WTC11 (cell line): ENCODE measurements at regions not wholly inside any gene's neighbourhood (a gene's known extent, or its start where the extent isn't known, plus 50 kb on each side); places are given as distances from the start of the nearest gene placed in this dataset.

Experiments
- ATAC-seq: fragments of 200-7000 bp; cut with Tn5 transposase; 2 replicates; pipeline ENCODE4 v1.10.0; 2021; ENCODE audit warnings: mild to moderate bottlenecking, moderate library complexity
- CTCF ChIA-PET: fragments of 300-600 bp; sonication (Branson Sonifier 250); formaldehyde crosslinking; loops from one replicate; lab custom pipeline; 2021; ENCODE audit warnings: antibody characterized with exemption; lab: Charles Lee
- POLR2A ChIA-PET: fragments of 350-600 bp; sonication (Branson Sonifier 250); formaldehyde crosslinking; loops from one replicate; lab custom pipeline; 2021; ENCODE audit warnings: antibody characterized with exemption; lab: Charles Lee
- DNase-seq: peaks from one replicate; pipeline ENCODE4 v3.0.0; 2021; ENCODE audit warnings: low spot score
- H3K27ac Mint-ChIP-seq: 2 replicates; pipeline ENCODE4 v1.8.0; 2021; ENCODE audit warnings: mixed read lengths
- H3K27me3 Mint-ChIP-seq: 2 replicates; pipeline ENCODE4 v1.8.0; 2021; ENCODE audit warnings: low read depth, mild to moderate bottlenecking, moderate library complexity, mixed read lengths
- H3K36me3 Mint-ChIP-seq: 2 replicates; pipeline ENCODE4 v1.8.0; 2021; ENCODE audit warnings: mixed read lengths
- H3K4me1 Mint-ChIP-seq: 2 replicates; pipeline ENCODE4 v1.8.0; 2022; ENCODE audit warnings: mixed read lengths
- H3K4me3 Mint-ChIP-seq: 2 replicates; pipeline ENCODE4 v1.8.0; 2021; ENCODE audit warnings: mild to moderate bottlenecking, moderate library complexity, mixed read lengths
- H3K9me3 Mint-ChIP-seq: 2 replicates; pipeline ENCODE4 v1.8.0; 2021; ENCODE audit warnings: mixed read lengths
- FOXP1 ChIP-seq: sonication (generic); formaldehyde crosslinking; IDR thresholded peaks from 2 replicates; pipeline ENCODE4 v1.8.0; 2022; ENCODE audit warnings: missing genetic modification reagents, mild to moderate bottlenecking, moderate library complexity, borderline replicate concordance
- HMGA2 ChIP-seq: fragments of 250-450 bp; sonication (Bioruptor Pico); IDR thresholded peaks from 2 replicates; pipeline ENCODE4 v1.4.0; 2021; ENCODE audit warnings: mild to moderate bottlenecking, moderate library complexity
- RORB ChIP-seq: fragments of 250-450 bp; sonication (Bioruptor Pico); IDR thresholded peaks from 2 replicates; pipeline ENCODE4 v1.9.0; 2021; ENCODE audit warnings: mild to moderate bottlenecking
- SP1 ChIP-seq: sonication (generic); formaldehyde crosslinking; conservative IDR thresholded peaks from 2 replicates; pipeline ENCODE4 v1.8.1; 2022; ENCODE audit warnings: missing genetic modification reagents
- ZNF317 ChIP-seq: sonication (generic); formaldehyde crosslinking; IDR thresholded peaks from 2 replicates; pipeline ENCODE4 v1.8.1; 2023; ENCODE audit warnings: low read depth, mild to moderate bottlenecking, moderate library complexity, missing genetic modification reagents, borderline replicate concordance
- TF ChIP-seq, protein P1 (sequence below): sonication (generic); formaldehyde crosslinking; IDR thresholded peaks from 2 replicates; pipeline ENCODE4 v1.8.0; 2022; ENCODE audit warnings: mild to moderate bottlenecking, missing genetic modification reagents
- TF ChIP-seq, protein P2 (sequence below): sonication (generic); formaldehyde crosslinking; conservative IDR thresholded peaks from 2 replicates; pipeline ENCODE4 v1.8.1; 2023; ENCODE audit warnings: mild to moderate bottlenecking, low read depth, missing genetic modification reagents, moderate library complexity
- TF ChIP-seq, protein P3 (sequence below): sonication (generic); formaldehyde crosslinking; IDR thresholded peaks from 2 replicates; pipeline ENCODE4 v1.8.0; 2023; ENCODE audit warnings: missing genetic modification reagents, mild to moderate bottlenecking, borderline replicate concordance
- TF ChIP-seq, protein P4 (sequence below): sonication (generic); formaldehyde crosslinking; conservative IDR thresholded peaks from 2 replicates; pipeline ENCODE4 v1.8.1; 2022; ENCODE audit warnings: mild to moderate bottlenecking, missing genetic modification reagents
- TF ChIP-seq, protein P5 (sequence below): fragments of 250-450 bp; sonication (Bioruptor Pico); IDR thresholded peaks from 2 replicates; pipeline ENCODE4 v1.9.0; 2021; ENCODE audit warnings: mild to moderate bottlenecking, borderline replicate concordance
- TF ChIP-seq, protein P6 (sequence below): sonication (generic); formaldehyde crosslinking; IDR thresholded peaks from 2 replicates; pipeline ENCODE4 v1.8.1; 2023; ENCODE audit warnings: mild to moderate bottlenecking, missing genetic modification reagents

DNA sequence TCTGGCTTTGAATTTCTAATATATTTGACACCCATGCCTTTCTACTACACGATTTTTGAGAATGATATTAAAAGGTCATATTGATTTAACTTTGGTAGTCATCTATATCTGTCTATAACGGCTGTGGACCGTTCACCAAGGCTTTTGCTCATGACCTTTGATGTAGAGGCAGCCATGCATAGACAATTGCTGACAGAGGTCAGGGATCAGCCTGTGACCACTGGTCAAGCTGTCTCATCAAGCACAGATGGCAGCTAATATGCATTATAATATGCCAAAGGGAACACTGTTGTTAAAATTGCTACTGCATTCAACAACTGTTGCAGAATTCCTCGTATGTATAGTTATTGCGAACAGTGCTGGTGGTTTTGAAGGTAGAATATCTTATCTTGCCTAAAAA, 323.9 kb upstream of the DSEL start (continued):
- TF ChIP-seq FOXP1 (CRISPR knock-in tag) (no peak), SP1 (no peak)
- TF ChIP-seq, protein P1, sequence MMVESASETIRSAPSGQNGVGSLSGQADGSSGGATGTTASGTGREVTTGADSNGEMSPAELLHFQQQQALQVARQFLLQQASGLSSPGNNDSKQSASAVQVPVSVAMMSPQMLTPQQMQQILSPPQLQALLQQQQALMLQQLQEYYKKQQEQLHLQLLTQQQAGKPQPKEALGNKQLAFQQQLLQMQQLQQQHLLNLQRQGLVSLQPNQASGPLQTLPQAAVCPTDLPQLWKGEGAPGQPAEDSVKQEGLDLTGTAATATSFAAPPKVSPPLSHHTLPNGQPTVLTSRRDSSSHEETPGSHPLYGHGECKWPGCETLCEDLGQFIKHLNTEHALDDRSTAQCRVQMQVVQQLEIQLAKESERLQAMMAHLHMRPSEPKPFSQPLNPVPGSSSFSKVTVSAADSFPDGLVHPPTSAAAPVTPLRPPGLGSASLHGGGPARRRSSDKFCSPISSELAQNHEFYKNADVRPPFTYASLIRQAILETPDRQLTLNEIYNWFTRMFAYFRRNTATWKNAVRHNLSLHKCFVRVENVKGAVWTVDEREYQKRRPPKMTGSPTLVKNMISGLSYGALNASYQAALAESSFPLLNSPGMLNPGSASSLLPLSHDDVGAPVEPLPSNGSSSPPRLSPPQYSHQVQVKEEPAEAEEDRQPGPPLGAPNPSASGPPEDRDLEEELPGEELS (CRISPR knock-in tag): no peak

DNA sequence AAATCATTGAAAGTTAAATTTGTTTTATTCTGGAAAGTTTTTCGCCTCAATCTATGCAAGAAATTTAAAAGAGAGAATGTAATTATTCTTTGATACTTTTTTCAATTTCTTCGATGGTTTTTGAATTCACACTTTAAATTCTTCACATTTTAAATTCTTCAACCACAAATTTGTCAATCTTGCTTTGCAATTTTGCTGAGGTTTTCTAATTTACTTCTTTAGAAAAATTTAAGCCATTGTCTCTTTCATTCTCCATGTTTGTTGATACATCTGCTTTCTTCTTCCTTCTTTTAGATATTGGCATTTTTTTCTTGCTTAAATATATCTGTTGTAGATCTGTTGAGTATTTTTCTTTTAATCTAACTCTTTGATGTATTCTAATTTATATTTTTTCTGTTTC, 301.9 kb upstream of the DSEL start:
- H3K4me3 Mint-ChIP-seq: no peak overlapping the region
- POLR2A ChIA-PET: no interaction called here
- H3K27me3 Mint-ChIP-seq: no peaks in the 10 kb centered on the region
- H3K27ac Mint-ChIP-seq: no peak overlapping the region
- ATAC-seq (no peak), DNase-seq (no peak)
- no peaks in the 10 kb centered on the region for H3K36me3 Mint-ChIP-seq
- CTCF ChIA-PET: no interaction called here
- H3K9me3 Mint-ChIP-seq: peaks cover 3% of the 10 kb centered on the region; the same call in 1 of the 2 replicates
- TF ChIP-seq RORB (no peak), ZNF317 (CRISPR knock-in tag) (no peak)
- TF ChIP-seq, protein P2, sequence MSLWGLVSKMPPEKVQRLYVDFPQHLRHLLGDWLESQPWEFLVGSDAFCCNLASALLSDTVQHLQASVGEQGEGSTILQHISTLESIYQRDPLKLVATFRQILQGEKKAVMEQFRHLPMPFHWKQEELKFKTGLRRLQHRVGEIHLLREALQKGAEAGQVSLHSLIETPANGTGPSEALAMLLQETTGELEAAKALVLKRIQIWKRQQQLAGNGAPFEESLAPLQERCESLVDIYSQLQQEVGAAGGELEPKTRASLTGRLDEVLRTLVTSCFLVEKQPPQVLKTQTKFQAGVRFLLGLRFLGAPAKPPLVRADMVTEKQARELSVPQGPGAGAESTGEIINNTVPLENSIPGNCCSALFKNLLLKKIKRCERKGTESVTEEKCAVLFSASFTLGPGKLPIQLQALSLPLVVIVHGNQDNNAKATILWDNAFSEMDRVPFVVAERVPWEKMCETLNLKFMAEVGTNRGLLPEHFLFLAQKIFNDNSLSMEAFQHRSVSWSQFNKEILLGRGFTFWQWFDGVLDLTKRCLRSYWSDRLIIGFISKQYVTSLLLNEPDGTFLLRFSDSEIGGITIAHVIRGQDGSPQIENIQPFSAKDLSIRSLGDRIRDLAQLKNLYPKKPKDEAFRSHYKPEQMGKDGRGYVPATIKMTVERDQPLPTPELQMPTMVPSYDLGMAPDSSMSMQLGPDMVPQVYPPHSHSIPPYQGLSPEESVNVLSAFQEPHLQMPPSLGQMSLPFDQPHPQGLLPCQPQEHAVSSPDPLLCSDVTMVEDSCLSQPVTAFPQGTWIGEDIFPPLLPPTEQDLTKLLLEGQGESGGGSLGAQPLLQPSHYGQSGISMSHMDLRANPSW (CRISPR knock-in tag): no peak
- TF ChIP-seq, protein P3, sequence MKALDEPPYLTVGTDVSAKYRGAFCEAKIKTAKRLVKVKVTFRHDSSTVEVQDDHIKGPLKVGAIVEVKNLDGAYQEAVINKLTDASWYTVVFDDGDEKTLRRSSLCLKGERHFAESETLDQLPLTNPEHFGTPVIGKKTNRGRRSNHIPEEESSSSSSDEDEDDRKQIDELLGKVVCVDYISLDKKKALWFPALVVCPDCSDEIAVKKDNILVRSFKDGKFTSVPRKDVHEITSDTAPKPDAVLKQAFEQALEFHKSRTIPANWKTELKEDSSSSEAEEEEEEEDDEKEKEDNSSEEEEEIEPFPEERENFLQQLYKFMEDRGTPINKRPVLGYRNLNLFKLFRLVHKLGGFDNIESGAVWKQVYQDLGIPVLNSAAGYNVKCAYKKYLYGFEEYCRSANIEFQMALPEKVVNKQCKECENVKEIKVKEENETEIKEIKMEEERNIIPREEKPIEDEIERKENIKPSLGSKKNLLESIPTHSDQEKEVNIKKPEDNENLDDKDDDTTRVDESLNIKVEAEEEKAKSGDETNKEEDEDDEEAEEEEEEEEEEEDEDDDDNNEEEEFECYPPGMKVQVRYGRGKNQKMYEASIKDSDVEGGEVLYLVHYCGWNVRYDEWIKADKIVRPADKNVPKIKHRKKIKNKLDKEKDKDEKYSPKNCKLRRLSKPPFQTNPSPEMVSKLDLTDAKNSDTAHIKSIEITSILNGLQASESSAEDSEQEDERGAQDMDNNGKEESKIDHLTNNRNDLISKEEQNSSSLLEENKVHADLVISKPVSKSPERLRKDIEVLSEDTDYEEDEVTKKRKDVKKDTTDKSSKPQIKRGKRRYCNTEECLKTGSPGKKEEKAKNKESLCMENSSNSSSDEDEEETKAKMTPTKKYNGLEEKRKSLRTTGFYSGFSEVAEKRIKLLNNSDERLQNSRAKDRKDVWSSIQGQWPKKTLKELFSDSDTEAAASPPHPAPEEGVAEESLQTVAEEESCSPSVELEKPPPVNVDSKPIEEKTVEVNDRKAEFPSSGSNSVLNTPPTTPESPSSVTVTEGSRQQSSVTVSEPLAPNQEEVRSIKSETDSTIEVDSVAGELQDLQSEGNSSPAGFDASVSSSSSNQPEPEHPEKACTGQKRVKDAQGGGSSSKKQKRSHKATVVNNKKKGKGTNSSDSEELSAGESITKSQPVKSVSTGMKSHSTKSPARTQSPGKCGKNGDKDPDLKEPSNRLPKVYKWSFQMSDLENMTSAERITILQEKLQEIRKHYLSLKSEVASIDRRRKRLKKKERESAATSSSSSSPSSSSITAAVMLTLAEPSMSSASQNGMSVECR (CRISPR knock-in tag): no peak
- H3K4me1 Mint-ChIP-seq: peaks cover 17% of the 10 kb centered on the region

DNA sequence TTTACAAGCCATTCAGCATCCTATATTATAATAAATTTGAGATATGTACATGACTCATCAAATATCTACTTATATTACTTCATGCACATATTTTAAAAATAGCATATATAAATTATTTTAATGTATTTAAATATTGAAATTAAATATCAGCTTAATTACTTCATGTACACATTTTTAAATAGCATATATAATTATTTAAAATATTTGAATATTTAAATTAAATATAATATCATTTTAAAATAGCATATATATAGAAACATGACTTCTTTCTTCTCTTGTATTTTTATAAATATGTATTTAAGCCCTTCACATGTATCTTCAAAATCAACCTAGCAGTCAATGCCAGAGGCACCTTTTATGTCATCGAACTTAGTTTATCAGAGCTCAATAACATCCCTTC, 298.8 kb upstream of the DSEL start:
- Mint-ChIP-seq H3K9me3 (peaks cover 3% of the 10 kb centered on the region; the same call in 1 of the 2 replicates), H3K36me3 (no peaks in the 10 kb centered on the region)
- TF ChIP-seq, protein P4, sequence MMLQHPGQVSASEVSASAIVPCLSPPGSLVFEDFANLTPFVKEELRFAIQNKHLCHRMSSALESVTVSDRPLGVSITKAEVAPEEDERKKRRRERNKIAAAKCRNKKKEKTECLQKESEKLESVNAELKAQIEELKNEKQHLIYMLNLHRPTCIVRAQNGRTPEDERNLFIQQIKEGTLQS (CRISPR knock-in tag): no peak
- TF ChIP-seq, protein P5, sequence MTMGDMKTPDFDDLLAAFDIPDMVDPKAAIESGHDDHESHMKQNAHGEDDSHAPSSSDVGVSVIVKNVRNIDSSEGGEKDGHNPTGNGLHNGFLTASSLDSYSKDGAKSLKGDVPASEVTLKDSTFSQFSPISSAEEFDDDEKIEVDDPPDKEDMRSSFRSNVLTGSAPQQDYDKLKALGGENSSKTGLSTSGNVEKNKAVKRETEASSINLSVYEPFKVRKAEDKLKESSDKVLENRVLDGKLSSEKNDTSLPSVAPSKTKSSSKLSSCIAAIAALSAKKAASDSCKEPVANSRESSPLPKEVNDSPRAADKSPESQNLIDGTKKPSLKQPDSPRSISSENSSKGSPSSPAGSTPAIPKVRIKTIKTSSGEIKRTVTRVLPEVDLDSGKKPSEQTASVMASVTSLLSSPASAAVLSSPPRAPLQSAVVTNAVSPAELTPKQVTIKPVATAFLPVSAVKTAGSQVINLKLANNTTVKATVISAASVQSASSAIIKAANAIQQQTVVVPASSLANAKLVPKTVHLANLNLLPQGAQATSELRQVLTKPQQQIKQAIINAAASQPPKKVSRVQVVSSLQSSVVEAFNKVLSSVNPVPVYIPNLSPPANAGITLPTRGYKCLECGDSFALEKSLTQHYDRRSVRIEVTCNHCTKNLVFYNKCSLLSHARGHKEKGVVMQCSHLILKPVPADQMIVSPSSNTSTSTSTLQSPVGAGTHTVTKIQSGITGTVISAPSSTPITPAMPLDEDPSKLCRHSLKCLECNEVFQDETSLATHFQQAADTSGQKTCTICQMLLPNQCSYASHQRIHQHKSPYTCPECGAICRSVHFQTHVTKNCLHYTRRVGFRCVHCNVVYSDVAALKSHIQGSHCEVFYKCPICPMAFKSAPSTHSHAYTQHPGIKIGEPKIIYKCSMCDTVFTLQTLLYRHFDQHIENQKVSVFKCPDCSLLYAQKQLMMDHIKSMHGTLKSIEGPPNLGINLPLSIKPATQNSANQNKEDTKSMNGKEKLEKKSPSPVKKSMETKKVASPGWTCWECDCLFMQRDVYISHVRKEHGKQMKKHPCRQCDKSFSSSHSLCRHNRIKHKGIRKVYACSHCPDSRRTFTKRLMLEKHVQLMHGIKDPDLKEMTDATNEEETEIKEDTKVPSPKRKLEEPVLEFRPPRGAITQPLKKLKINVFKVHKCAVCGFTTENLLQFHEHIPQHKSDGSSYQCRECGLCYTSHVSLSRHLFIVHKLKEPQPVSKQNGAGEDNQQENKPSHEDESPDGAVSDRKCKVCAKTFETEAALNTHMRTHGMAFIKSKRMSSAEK (CRISPR knock-in tag): no peak
- TF ChIP-seq, protein P6, sequence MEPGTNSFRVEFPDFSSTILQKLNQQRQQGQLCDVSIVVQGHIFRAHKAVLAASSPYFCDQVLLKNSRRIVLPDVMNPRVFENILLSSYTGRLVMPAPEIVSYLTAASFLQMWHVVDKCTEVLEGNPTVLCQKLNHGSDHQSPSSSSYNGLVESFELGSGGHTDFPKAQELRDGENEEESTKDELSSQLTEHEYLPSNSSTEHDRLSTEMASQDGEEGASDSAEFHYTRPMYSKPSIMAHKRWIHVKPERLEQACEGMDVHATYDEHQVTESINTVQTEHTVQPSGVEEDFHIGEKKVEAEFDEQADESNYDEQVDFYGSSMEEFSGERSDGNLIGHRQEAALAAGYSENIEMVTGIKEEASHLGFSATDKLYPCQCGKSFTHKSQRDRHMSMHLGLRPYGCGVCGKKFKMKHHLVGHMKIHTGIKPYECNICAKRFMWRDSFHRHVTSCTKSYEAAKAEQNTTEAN: no peak
- TF ChIP-seq HMGA2 (CRISPR knock-in tag): peak; percentile 91
- TF ChIP-seq, all 79 proteins: peak for 1
- Mint-ChIP-seq H3K4me1 (peaks cover 3% of the 10 kb centered on the region), H3K27me3 (no peaks in the 10 kb centered on the region), H3K4me3 (no peak overlapping the region), H3K27ac (no peak overlapping the region)
- DNase-seq: no peak
- CTCF ChIA-PET: no interaction called here
- POLR2A ChIA-PET: no interaction called here
- no peak for ATAC-seq
